GM12864 (cell line): ENCODE measurements at regions not wholly inside any gene's neighbourhood (a gene's known extent, or its start where the extent isn't known, plus 50 kb on each side); places are given as distances from the start of the nearest gene placed in this dataset.

ENCODE experiments used
- DNase-seq: peaks from one replicate; pipeline ENCODE4 v3.0.0-alpha.2; 2011; ENCODE audit warnings: low read depth
- H3K4me3 ChIP-seq: 2 replicates; pipeline ENCODE4 v1.5.1; 2011; ENCODE audit warnings: mild to moderate bottlenecking, low read depth, low read length, control low read depth
- TF ChIP-seq, protein P1 (sequence below): IDR thresholded peaks from 2 replicates; pipeline ENCODE4 v1.5.1; 2011; ENCODE audit warnings: low read depth, mild to moderate bottlenecking, moderate library complexity, low read length, control low read depth, inconsistent platforms; ENCODE audit errors: missing control alignments

DNA sequence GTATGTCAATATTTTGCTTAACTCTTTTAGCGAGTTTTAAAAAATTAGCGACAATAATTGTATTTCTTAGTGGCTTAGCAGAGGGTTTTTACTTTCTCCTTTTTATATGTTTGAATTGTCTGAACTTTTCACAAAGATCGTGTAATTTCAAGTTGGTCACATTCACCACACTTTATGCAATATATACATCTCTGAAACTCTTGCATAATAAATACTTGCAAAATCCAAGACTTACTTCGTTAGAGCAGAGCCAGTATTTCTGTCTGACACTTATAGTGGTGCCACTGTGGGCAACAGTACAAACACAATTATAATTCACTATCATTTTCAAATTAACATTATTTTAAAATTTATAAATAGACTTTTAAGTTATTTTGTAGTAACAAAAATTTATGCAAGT is 62.0 kb downstream of the SUCNR1 start:
- no peak overlapping the region for H3K4me3 ChIP-seq
- TF ChIP-seq, protein P1, sequence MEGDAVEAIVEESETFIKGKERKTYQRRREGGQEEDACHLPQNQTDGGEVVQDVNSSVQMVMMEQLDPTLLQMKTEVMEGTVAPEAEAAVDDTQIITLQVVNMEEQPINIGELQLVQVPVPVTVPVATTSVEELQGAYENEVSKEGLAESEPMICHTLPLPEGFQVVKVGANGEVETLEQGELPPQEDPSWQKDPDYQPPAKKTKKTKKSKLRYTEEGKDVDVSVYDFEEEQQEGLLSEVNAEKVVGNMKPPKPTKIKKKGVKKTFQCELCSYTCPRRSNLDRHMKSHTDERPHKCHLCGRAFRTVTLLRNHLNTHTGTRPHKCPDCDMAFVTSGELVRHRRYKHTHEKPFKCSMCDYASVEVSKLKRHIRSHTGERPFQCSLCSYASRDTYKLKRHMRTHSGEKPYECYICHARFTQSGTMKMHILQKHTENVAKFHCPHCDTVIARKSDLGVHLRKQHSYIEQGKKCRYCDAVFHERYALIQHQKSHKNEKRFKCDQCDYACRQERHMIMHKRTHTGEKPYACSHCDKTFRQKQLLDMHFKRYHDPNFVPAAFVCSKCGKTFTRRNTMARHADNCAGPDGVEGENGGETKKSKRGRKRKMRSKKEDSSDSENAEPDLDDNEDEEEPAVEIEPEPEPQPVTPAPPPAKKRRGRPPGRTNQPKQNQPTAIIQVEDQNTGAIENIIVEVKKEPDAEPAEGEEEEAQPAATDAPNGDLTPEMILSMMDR, result no peak
- DNase-seq, result no peak

DNA sequence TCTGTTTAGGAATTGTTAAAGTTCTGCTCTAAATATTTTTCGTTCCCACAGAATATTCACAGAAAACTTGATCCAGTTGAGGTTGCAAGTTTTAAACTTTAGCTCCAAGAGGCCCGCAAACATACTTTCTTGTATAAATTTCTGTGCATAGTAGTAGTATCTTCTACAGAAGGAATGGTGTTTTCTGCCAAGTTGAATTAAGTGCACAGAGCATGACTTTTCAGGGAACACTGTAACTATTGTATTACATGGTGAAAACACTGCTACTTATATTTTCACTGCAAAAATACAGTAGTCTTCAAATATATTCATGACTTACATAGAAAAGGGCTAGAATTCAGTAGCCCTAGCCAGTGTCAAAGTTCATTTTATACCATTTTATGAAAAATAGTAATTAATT is 67.0 kb downstream of the SUCNR1 start:
- H3K4me3 ChIP-seq, result no peak overlapping the region
- TF ChIP-seq, protein P1, result no peak
- no peak for DNase-seq

DNA sequence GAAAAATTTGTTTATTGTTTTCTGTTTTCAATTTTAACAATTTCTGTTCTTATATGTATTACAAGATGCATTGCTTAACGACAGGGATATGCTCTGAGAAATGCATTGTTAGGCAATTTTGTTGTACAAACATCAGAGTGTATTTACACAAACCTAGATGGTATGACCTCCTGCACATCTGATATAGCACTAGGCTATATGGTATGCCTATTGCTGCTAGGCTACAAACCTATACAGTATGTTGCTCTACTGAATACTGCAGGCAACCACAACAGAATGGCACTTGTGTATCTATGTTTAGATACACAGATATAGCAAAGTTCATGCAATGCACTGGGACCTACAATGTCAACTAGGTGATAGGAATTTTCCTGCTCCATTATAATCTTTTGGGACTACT is 70.1 kb downstream of the SUCNR1 start:
- H3K4me3 ChIP-seq, result no peak overlapping the region
- TF ChIP-seq, protein P1, result no peak
- no peak for DNase-seq

DNA sequence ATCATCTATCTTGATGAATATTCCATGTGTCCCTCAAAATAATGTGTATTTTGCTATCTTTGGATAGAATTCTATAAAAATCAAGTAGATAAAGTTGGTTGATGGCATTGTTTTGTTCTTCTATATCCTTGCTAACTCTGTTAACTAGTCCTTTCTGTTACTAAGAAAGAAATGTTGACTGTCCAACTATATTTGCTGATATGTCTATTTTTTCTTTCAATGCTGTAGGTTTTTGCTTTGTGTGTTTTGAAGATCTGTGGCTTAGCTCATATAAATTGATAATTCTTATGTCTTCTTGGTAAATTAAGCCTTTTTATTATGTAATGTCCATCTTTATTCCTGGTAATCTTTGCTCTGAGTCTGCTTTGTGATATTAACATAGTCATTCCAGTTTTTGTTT is 70.9 kb downstream of the SUCNR1 start:
- no peak overlapping the region for H3K4me3 ChIP-seq
- TF ChIP-seq, protein P1, result no peak
- DNase-seq, result no peak

DNA sequence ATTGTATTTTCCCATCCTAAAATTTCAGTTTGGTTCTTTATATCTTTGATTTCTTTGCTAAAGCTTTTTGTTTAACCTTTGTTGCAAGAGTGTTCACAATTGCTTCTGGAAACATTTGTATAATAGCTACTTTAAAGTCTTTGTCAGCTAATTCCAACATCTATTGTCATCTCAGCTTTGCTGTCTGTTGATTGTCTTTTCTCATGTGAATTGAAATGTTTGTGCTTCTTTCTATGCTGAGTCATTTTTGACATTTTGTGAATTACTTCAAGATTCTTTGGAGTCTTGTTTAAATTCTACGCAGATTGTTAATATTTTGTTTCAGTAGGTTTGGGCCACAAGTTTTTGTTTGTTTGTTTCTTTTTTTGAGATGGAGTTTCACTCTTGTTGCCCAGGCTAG is 73.2 kb downstream of the SUCNR1 start:
- DNase-seq, result no peak
- TF ChIP-seq, protein P1, result no peak

GRCh38 chr3:151949706-151950105 is 76.3 kb downstream of the SUCNR1 start:
- H3K4me3 ChIP-seq, result no peak overlapping the region
- TF ChIP-seq, protein P1, result no peak
- no peak for DNase-seq

More for the DNA sequence above, 73.2 kb downstream of the SUCNR1 start:
- no peak overlapping the region for H3K4me3 ChIP-seq

- DNase-seq, result no peak
- TF ChIP-seq, protein P1, result no peak
- H3K4me3 ChIP-seq, result no peak overlapping the region
Observed at GRCh38 chr3:151955356-151955755, 81.9 kb downstream of the SUCNR1 start.
